G401 (cell line): ENCODE measurements at regions not wholly inside any gene's neighbourhood (a gene's known extent, or its start where the extent isn't known, plus 50 kb on each side); places are given as distances from the start of the nearest gene placed in this dataset.

ENCODE experiments used
- DNase-seq: peaks from one replicate; pipeline ENCODE4 v3.0.0-alpha.2; 2015; ENCODE audit warnings: low spot score
- in situ Hi-C: cut with HindIII; loops from 2 replicates; pipeline ENCODE4 v1.10.0; 2016; ENCODE audit warnings: low sequenced_read_pairs, mixed read lengths

- in situ Hi-C loops = no loop called here
- no peak for DNase-seq
Measured at GRCh38 chr11:127412234-127412633, 411.7 kb upstream of the KIRREL3 start.

DNA sequence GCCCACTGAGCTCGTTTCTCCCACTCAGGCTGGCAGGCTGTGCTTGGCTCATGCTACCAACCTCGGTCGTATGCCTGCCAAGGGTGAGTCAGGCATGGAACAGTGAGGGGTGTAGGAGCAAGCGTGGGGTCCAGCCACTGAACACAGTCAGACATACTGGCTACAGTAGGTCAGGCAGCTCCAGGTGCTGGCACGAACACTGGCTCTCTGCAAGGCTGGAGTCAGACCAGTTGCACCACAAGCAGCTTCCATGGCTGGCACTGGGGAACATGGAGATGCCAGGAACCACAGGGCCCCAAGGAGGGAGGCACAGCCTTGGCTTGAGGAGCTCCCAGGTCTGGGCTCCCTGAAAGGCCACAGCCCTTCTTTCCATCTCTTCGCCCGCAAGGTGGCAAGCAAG is 410.7 kb upstream of the KIRREL3 start:
- no peak for DNase-seq
- in situ Hi-C loops = no loop called here

GRCh38 chr11:127395034-127395433 is 394.5 kb upstream of the KIRREL3 start:
- in situ Hi-C loops = no loop called here
- no peak for DNase-seq

- DNase-seq = no peak
Measured at GRCh38 chr11:127393460-127393997, 393.0 kb upstream of the KIRREL3 start.

GRCh38 chr11:127392575-127392974 is 392.0 kb upstream of the KIRREL3 start:
- in situ Hi-C loops = no loop called here
- DNase-seq = no peak

More at GRCh38 chr11:127393460-127393997, 393.0 kb upstream of the KIRREL3 start:
- in situ Hi-C loops = no loop called here

DNA sequence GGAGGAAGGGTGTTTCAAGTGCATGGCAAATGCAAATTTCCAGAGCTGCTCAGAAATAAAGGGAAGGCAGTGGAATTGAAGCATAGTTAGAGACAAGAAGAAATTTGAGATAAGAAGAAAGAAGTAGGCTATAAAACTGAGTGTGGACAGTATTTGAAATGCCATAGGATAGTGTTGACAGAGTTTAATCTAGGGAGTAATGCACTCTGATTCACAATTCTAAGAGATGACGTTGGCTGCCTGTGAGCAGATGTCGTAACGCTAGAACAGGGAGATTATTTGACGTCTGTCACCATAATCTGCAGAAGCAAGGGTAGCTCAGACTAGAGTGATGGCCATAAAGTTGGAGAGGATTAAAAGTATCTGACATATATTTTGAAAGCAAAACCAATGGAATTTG is 389.9 kb upstream of the KIRREL3 start:
- in situ Hi-C loops = no loop called here
- no peak for DNase-seq

DNA sequence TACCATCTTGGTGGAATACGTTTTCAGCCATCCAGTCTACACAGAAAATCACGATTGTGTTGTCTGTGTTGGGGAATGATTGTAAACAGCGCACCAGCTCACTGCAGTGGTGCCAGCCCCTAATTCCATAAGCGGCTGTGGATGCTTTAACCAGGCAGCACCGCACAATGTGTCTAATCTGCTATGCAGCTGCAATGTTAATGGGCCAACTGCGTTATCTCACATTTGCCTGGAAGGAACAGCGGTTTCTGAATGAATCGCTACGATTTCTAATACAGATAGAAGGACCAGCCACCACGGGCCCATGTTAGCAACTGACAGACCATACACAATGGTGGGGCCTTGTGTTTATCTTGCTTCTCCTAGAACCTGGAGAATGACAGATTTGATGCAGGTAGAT is 384.5 kb upstream of the KIRREL3 start:
- in situ Hi-C loops = no loop called here
- no peak for DNase-seq

GRCh38 chr11:127383026-127383425 is 382.5 kb upstream of the KIRREL3 start:
- in situ Hi-C loops = no loop called here
- DNase-seq = no peak

DNA sequence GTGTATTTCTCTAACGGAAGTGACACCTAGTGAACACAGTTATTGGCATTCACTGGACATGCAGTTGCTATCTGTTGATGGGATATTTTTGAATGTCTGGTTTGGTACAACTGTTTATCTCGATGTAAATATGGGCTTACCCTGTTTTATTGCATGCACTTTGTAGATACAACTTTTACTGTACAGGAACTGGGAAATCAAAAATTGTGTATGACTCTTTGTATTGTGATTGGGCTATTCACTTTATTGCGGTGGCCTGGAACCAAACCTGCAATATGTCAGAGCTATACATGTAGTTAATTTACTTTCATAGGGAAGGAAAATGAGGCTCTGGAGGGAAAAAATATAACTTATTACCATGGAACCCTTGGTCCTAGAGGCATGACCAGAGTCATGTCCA is 380.7 kb upstream of the KIRREL3 start:
- DNase-seq = no peak
- in situ Hi-C loops = no loop called here

- in situ Hi-C loops = no loop called here
- DNase-seq = no peak
Measured at GRCh38 chr11:127379686-127380085, 379.1 kb upstream of the KIRREL3 start.

- no peak for DNase-seq
- in situ Hi-C loops = no loop called here
Measured at GRCh38 chr11:127376301-127376700, 375.7 kb upstream of the KIRREL3 start.

- in situ Hi-C loops = no loop called here
- no peak for DNase-seq
Measured at GRCh38 chr11:127369356-127369755, 368.8 kb upstream of the KIRREL3 start.

- in situ Hi-C loops = no loop called here
- no peak for DNase-seq
Measured at GRCh38 chr11:127362754-127363308, 362.3 kb upstream of the KIRREL3 start.

DNA sequence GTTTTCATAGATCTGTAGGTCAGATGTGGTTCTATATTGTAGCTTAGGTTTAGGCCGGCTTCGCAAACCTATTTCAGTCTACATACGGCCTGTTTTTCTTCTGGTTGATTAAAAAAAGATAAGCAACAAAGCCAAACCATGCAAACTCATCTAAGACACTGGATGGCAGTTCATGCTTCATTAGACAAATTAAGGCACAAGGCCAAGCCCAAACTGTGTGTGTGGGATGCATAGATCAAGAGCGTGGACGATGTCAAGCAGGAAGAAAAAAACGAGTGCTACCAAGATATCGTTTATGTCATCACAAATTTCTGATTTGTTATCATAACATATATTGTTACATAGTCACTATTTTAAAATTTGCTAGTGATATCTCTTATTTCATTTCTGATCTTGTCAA is 357.6 kb upstream of the KIRREL3 start:
- no peak for DNase-seq
- in situ Hi-C loops = no loop called here

GRCh38 chr11:127350476-127350875 is 349.9 kb upstream of the KIRREL3 start:
- in situ Hi-C loops = no loop called here
- DNase-seq = no peak

DNA sequence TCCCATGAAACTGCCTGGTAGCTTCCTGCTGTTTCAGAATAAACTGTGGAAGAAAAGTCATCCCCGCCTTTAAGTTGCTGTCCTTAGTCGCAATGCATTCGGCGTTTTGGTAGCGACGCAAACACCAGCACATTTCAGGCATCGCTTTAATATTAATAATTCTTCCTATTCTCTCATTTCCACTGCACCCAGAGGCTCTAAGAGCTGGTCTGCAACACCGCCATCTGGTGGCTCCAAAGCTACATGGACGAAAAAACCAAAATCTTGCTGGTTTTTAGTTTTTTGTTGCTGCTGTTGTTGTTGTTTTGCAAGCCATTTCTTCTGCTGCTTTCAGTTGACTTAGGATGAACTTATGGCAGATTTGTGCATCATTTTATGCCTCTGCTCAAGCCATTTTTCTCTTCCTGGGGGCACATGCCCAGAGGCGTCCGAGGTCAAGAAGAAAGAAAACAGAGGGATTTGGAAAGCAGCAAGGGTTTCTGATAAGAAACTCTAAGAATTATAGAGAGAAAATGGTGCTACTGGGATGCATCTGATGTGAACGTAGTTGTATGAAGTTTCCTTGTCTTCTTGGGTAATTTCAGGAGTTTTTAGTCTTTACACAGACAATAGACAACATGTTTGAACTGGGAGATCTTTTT is 345.4 kb upstream of the KIRREL3 start:
- DNase-seq = peak; percentile 58
- in situ Hi-C loops = no loop called here

DNA sequence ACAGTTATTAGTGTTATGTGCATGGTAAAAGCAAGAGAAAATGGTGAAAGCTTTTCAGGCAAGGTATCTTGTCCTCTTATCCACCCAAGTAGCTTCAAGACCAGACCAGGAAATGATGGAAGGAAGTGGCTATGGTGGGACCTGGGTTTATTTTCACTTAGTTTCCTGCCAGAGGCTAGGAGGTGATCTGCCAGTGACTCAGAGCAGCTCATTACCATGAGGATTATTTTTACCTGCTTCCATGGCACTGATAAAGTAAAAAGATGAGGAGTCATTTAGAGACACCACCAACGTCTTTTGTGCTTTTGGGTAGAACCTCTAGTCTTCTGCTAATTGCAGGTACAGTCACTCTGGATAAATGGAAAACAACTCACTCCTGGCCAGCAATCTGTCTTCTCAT is 339.9 kb upstream of the KIRREL3 start:
- DNase-seq = no peak
- in situ Hi-C loops = no loop called here

GRCh38 chr11:127339376-127339775 is 338.8 kb upstream of the KIRREL3 start:
- in situ Hi-C loops = no loop called here
- no peak for DNase-seq

DNA sequence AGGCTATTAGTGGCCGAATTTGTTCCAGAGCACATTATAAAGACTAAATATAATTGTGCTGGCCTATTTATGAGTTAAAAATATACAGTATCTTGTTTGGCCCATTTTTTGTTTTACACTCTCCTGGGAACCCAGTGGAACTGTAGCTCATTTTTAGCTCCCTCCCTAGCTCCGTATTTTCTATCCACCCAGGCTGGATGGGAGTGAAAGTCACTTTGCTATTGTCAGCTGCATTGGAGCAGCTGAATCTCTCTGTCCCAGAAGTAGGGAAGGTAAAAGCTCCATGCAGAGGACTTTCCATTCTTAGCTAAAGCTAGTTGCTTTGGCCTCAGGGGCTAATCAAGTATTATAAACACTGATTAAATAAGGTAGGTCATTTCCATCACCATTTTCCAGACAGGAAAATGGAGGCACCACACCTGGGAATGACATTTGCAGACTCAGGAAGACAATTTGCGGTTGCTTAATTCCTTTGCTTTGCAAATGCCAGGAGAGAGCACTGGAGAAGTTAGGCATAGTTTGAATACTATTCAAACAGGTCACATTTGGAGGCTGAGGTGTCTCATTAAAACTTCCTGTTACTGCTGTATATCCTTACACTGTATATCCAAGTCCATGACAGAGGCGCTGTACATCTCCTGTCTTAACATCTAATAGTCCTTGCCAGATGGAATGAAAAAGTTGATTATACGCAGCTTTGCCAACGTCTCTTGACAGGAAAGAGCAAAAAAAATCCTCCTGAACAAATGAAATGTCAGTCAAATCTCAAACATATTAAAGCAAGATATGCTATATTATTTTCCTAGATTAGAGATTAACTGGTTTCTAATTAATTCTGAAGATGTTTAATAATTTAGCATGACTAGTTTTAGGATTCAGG is 338.1 kb upstream of the KIRREL3 start:
- DNase-seq = no peak
- in situ Hi-C loops = no loop called here

- in situ Hi-C loops = no loop called here
- DNase-seq = no peak
Measured at GRCh38 chr11:127334466-127334865, 333.9 kb upstream of the KIRREL3 start.
